K562 (cell line): ENCODE measurements at regions not wholly inside any gene's neighbourhood (a gene's known extent, or its start where the extent isn't known, plus 50 kb on each side); places are given as distances from the start of the nearest gene placed in this dataset.
"Not testable (repeated sequence)": the region's sequence is repeated elsewhere in the genome, so short reads cannot be mapped to it uniquely, and the experiment has no call there.

ENCODE experiments used
- KDM4B ChIP-seq, 2 experiments: fragments of 450-650 bp in 1 of 2; sonication (generic) in 1 of 2; IDR thresholded peaks; 2 replicates each; pipeline ENCODE4 v1.6.1; 2016 to 2017; ENCODE audit warnings: borderline replicate concordance in 2 of 2, antibody characterized with exemption in 1 of 2, low read depth in 1 of 2, mild to moderate bottlenecking in 1 of 2
- NR2C2 ChIP-seq, 2 experiments: fragments of 200-800 bp in 1 of 2; sonication (Bioruptor generic) in 1 of 2; sonication (generic) in 1 of 2; formaldehyde crosslinking in 1 of 2; IDR thresholded peaks; 2 replicates each; pipeline versions ENCODE4 v1.6.1 to v1.8.0; 2016 to 2022; ENCODE audit warnings: mild to moderate bottlenecking in 1 of 2, missing compliant biosample characterization in 1 of 2, missing genetic modification characterization in 1 of 2, missing genetic modification reagents in 1 of 2
- POLR2A ChIP-seq: fragments of 450-650 bp; conservative IDR thresholded peaks from 2 replicates; pipeline ENCODE4 v1.6.1; 2016
- TF ChIP-seq, protein P1 (sequence below): sonication (generic); formaldehyde crosslinking; IDR thresholded peaks from 2 replicates; pipeline ENCODE4 v1.9.0; 2022; ENCODE audit warnings: mild to moderate bottlenecking, missing genetic modification reagents

DNA sequence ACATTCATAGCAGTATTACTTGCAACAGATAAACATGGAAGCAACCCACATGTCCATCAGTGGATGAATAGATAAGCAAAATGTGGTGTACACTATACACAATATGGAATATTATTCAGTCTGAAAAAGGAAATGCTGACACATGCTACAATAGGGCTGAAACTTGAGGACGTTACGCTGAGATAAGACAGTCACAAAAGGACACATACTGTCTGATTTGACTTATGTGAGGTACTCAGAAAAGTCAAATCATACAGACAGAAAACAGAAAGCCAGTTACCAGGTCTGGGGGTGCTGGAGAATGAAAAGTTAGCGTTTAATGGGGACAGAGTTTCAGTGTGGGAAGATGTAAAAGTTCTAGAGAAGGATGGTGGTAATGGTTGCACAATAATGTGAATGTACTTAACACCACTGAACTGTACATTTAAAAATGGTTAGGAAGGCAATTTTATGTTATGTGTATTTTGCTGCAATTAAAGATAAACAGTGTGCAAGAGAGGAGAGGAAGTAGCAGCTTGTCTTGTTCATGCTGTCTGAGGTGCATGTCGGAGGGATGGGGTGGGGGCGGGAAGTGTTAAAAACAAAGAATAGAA is 111.1 kb upstream of the SAMD11 start:
- TF ChIP-seq, protein P1, sequence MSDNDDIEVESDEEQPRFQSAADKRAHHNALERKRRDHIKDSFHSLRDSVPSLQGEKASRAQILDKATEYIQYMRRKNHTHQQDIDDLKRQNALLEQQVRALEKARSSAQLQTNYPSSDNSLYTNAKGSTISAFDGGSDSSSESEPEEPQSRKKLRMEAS: not testable (repeated sequence)
- not testable (repeated sequence) for TF ChIP-seq NR2C2 (CRISPR knock-in tag; IDR thresholded peaks at IDR 0.05); NR2C2 (tag; IDR thresholded peaks at IDR 0.05); KDM4B (IDR thresholded peaks at IDR 0.05; ENCODE audit: borderline replicate concordance in 2 of 2, low read depth in 1 of 2); POLR2A
